Epithelial cell of esophagus (primary cell): ENCODE measurements at regions not wholly inside any gene's neighbourhood (a gene's known extent, or its start where the extent isn't known, plus 50 kb on each side); places are given as distances from the start of the nearest gene placed in this dataset.

Source experiments
- DNase-seq: peaks from one replicate; pipeline ENCODE4 v3.0.0; 2010; ENCODE audit warnings: low read depth
- H3K4me3 ChIP-seq: 2 replicates; pipeline ENCODE4 v1.5.1; 2011; ENCODE audit warnings: mild to moderate bottlenecking, low read length, control low read depth
- CTCF ChIP-seq: IDR thresholded peaks from 2 replicates; pipeline ENCODE4 v1.5.1; 2011; ENCODE audit warnings: low read depth, mild to moderate bottlenecking, low read length, control low read depth, inconsistent platforms; ENCODE audit not compliant: insufficient read depth; ENCODE audit errors: missing control alignments

GRCh38 chr7:22935269-22935668, 78.7 kb downstream of the HYCC1 start:
- no peak overlapping the region for H3K4me3 ChIP-seq
- TF ChIP-seq CTCF = no peak
- no peak for DNase-seq

- DNase-seq = peak; percentile 7
- TF ChIP-seq CTCF = no peak
- no peak overlapping the region for H3K4me3 ChIP-seq
Observed at GRCh38 chr7:22934473-22935065, 79.4 kb downstream of the HYCC1 start.

GRCh38 chr7:22934023-22934422, 79.9 kb downstream of the HYCC1 start:
- H3K4me3 ChIP-seq = no peak overlapping the region
- TF ChIP-seq CTCF = no peak
- DNase-seq = no peak

GRCh38 chr7:22932896-22933295, 81.0 kb downstream of the HYCC1 start:
- peak; percentile 61 for DNase-seq
- no peak for TF ChIP-seq CTCF
- no peak overlapping the region for H3K4me3 ChIP-seq

GRCh38 chr7:22931011-22931410, 82.9 kb downstream of the HYCC1 start:
- no peak for DNase-seq
- H3K4me3 ChIP-seq = no peak overlapping the region
- TF ChIP-seq CTCF = no peak

GRCh38 chr7:22922307-22922706, 91.6 kb downstream of the HYCC1 start:
- no peak overlapping the region for H3K4me3 ChIP-seq
- DNase-seq = no peak
- TF ChIP-seq CTCF = no peak

- H3K4me3 ChIP-seq = no peak overlapping the region
- DNase-seq = no peak
- no peak for TF ChIP-seq CTCF
Observed at GRCh38 chr7:22921386-22922086, 92.4 kb downstream of the HYCC1 start.
